ENCODE measurements at regions not wholly inside any gene's neighbourhood (a gene's known extent, or its start where the extent isn't known, plus 50 kb on each side); places are given as distances from the start of the nearest gene placed in this dataset.
"Not testable (repeated sequence)": the region's sequence is repeated elsewhere in the genome, so short reads cannot be mapped to it uniquely, and the experiment has no call there.

GRCh38 chrX:65821721-65822496 lies 154.5 kb downstream of the MSN start:
- H3K36me3 Mint-ChIP-seq: no peaks in the 10 kb centered on the region
- peak overlapping the region; percentile 71 to 92 (median 82) for H3K4me3 Mint-ChIP-seq
- peak overlapping the region in 1 of 3 donors; percentile 38 for H3K27ac Mint-ChIP-seq
- H3K4me1 Mint-ChIP-seq: peaks cover 6 to 22% (median 17%) of the 10 kb centered on the region in 3 donors
- H3K9me3 Mint-ChIP-seq: peaks cover 0 to 7% (median 0%) of the 10 kb centered on the region in 3 donors
- H3K27me3 Mint-ChIP-seq: peaks cover 16% of the 10 kb centered on the region

DNA sequence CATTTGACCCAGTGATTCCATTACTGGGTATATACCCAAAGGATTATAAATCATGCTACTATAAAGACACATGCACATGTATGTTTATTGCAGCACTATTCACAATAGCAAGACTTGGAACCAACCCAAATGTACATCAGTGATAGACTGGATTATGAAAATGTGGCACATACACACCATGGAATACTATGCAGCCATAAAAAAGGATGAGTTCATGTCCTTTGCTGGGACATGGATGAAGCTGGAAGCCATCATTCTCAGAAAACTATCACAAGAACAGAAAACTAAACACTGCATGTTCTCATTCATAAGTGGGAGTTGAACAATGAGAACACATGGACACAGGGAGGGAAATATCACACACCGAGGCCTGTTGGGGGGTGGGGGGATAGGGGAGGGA lies 152.5 kb downstream of the MSN start:
- not testable (repeated sequence) for H3K27ac Mint-ChIP-seq, H3K36me3 Mint-ChIP-seq, H3K4me3 Mint-ChIP-seq, H3K9me3 Mint-ChIP-seq
- peaks cover 10 to 22% (median 17%) of the 10 kb centered on the region in 3 donors for H3K4me1 Mint-ChIP-seq
- peaks cover 19% of the 10 kb centered on the region for H3K27me3 Mint-ChIP-seq

- peaks cover 7 to 15% (median 8%) of the 10 kb centered on the region in 3 donors for H3K9me3 Mint-ChIP-seq
- H3K4me1 Mint-ChIP-seq: peaks cover 5 to 16% (median 9%) of the 10 kb centered on the region in 3 donors
- H3K27me3 Mint-ChIP-seq: peaks cover 18% of the 10 kb centered on the region
- H3K36me3 Mint-ChIP-seq: peaks cover 1% of the 10 kb centered on the region
- H3K27ac Mint-ChIP-seq: no peak overlapping the region
- peak overlapping the region in 1 of 4 donors; percentile 19 for H3K4me3 Mint-ChIP-seq
Measured at GRCh38 chrX:65813245-65813644, 145.8 kb downstream of the MSN start.

DNA sequence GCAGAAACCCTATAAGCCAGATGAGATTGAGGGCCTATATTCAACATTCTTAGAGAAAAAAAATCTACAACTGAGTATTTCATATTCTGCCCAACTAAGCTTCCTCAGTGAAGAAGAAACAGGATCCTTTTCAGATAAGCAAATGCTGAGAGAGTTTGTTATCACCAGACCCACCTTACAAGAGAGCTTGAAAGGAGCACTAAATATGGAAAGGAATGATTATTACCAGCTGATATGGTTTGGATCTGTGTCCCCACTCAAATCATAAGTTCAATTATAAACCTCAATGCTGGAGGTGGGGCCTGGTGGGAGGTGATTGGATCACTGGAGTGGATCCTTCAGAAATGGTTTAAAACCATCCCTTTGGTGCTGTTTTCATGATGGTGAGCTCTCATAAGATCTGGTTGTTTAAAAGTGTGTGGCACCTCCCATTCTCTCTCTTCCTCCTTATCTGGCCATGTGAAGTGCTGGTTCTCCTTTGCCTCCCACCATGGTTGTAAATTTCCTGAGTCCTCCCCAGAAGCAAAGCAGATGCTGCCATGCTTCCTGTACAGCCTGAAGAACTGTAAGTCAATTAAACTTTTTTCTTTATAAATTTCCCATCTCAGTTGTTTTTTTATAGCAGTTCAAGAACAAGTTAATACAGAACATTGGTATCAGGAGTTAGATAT lies 144.2 kb downstream of the MSN start:
- H3K9me3 Mint-ChIP-seq: peaks cover 7 to 15% (median 8%) of the 10 kb centered on the region in 3 donors
- no peak overlapping the region for H3K27ac Mint-ChIP-seq

More for the DNA sequence above, 144.2 kb downstream of the MSN start:
- Mint-ChIP-seq H3K27me3 (peaks cover 8% of the 10 kb centered on the region), H3K36me3 (peaks cover 1% of the 10 kb centered on the region), H3K4me1 (peaks cover 0 to 8% (median 8%) of the 10 kb centered on the region in 3 donors), H3K4me3 (peak overlapping the region in 1 of 4 donors; percentile 13)

Measured in IgD-negative memory B cell (primary cell).